ENCODE measurements at regions not wholly inside any gene's neighbourhood (a gene's known extent, or its start where the extent isn't known, plus 50 kb on each side); places are given as distances from the start of the nearest gene placed in this dataset.

DNA sequence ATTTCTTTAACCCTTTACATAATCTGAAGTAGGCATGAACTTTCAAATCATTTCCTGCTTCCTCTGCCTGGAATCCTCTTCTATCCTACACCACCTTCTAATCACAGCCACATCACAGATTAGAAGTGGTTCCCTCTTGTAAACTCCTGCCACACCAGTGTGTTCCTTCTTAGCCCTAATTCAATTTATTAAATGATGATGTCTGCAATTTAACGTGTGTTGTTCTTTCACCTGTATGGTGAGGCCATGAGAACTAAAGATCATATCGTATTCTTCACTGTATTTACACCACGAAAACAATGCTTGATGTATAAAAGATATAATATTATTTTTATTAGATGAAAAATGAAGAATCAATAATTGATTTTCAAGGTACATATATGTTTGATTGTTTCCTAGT lies 494.3 kb downstream of the EPHA4 start:
- WGBS (ENCODE audit: low lambda C conversion rate), result 2% methylated on average over 3 of the region's 3 CpGs
- no peak for TF ChIP-seq JUN (CRISPR knock-in tag; IDR thresholded peaks at IDR 0.05)
- peak; percentile 60 to 72 for TF ChIP-seq MAFK (conservative IDR thresholded peaks at IDR 0.05 in 1 of 2, IDR thresholded peaks at IDR 0.05 in 1 of 2; ENCODE audit: low read length in 2 of 2)
- TF ChIP-seq MAFF (IDR thresholded peaks at IDR 0.05; ENCODE audit: low read depth, low read length), result peak; percentile 29; the same call in 1 of the 2 replicates
- ChIA-PET POLR2A (no interaction called here), CTCF (ENCODE audit: low intra/inter-chr PET ratio, low total read pairs) (no interaction called here)
- no peak for DNase-seq (ENCODE audit: low spot score)
- Histone ChIP-seq H3K9ac (ENCODE audit: insufficient read depth, low read depth, low read length) (no peak overlapping the region), H3K79me2 (ENCODE audit: insufficient read depth, low read length) (no peaks in the 10 kb centered on the region), H3K4me3 (replicated peaks in 1 of 3; ENCODE audit: insufficient read depth in 1 of 3, low read depth in 2 of 3, low read length in 3 of 3) (no peak overlapping the region), H3K4me2 (ENCODE audit: low read depth, low read length) (no peak overlapping the region), H3K27ac (ENCODE audit: extremely low read length, insufficient read depth, low read length) (no peak overlapping the region), H3K9me3 (ENCODE audit: low read length) (peaks cover 43% of the 10 kb centered on the region), H3K36me3 (replicated peaks in 1 of 2; ENCODE audit: control insufficient read depth in 1 of 2, insufficient read depth in 2 of 2, low read length in 2 of 2) (no peaks in the 10 kb centered on the region), H3K4me1 (ENCODE audit: insufficient read depth, low read length) (no peaks in the 10 kb centered on the region), H4K20me1 (ENCODE audit: insufficient read depth, low read length) (no peaks in the 10 kb centered on the region), H2AFZ (ENCODE audit: low read length) (no peak overlapping the region), H3K27me3 (ENCODE audit: control insufficient read depth in 1 of 2, insufficient read depth in 2 of 2, low read length in 2 of 2) (no peaks in the 10 kb centered on the region)
- no TSS peak for BruUV-seq (replicated peaks)
- intact Hi-C loops (cut with micrococcal nuclease; ENCODE audit: unreplicated experiment), result no loop called here
- no peak for ATAC-seq
- in situ Hi-C loops (cut with HindIII; ENCODE audit: extremely low pct_ligation_motif_present, low pct_unique_long_range_greater_than_20kb), result no loop called here
- no peak for FAIRE-seq

DNA sequence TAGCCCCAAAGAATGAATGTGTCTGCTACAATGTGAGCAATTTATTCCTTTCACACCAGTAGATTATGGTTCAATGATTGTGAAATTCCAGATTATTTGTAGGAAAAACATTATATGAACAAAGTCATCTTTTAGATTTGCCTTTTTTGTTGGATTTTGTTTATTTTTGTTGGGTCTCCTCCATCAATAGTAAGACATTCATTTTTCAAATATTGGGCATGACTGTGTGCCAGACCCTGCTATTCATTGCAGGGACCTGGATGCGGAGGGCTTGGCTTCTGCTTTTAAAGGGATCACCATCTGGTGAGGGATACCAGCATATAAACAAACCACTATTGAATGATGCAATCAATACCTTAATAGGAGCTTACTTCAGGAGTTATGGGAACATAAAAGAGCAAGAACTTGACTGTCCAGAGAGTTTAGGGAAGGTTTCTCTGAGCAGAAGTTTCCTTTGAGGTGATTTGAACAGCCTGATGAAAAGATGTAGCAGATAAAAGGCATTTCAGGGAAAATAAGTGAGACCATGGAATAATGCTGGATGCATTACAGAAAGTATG lies 486.7 kb downstream of the EPHA4 start:
- in situ Hi-C loops (cut with HindIII; ENCODE audit: extremely low pct_ligation_motif_present, low pct_unique_long_range_greater_than_20kb), result no loop called here
- WGBS (ENCODE audit: low lambda C conversion rate), result 10% methylated on average over 1 of the region's 1 CpG
- BruUV-seq (replicated peaks), result no TSS peak
- TF ChIP-seq WIZ (CRISPR knock-in tag; IDR thresholded peaks at IDR 0.05) (no peak), ISL2 (CRISPR knock-in tag; IDR thresholded peaks at IDR 0.05) (no peak), KDM4B (CRISPR knock-in tag; IDR thresholded peaks at IDR 0.05) (no peak), PRPF4 (IDR thresholded peaks at IDR 0.05; ENCODE audit: low read depth, low read length, poor library complexity, severe bottlenecking) (no peak), CREB1 (IDR thresholded peaks at IDR 0.05) (no peak), CREB1 (CRISPR knock-in tag; IDR thresholded peaks at IDR 0.05) (no peak), ZKSCAN1 (IDR thresholded peaks at IDR 0.05; ENCODE audit: low read length) (no peak), HES4 (CRISPR knock-in tag; IDR thresholded peaks at IDR 0.05; ENCODE audit: borderline replicate concordance) (no peak), NCOA1 (CRISPR knock-in tag; IDR thresholded peaks at IDR 0.05) (no peak), NR2F1 (CRISPR knock-in tag; IDR thresholded peaks at IDR 0.05) (no peak), ZNF616 (CRISPR knock-in tag; IDR thresholded peaks at IDR 0.05; ENCODE audit: low read depth) (no peak)
- TF ChIP-seq, protein P1, sequence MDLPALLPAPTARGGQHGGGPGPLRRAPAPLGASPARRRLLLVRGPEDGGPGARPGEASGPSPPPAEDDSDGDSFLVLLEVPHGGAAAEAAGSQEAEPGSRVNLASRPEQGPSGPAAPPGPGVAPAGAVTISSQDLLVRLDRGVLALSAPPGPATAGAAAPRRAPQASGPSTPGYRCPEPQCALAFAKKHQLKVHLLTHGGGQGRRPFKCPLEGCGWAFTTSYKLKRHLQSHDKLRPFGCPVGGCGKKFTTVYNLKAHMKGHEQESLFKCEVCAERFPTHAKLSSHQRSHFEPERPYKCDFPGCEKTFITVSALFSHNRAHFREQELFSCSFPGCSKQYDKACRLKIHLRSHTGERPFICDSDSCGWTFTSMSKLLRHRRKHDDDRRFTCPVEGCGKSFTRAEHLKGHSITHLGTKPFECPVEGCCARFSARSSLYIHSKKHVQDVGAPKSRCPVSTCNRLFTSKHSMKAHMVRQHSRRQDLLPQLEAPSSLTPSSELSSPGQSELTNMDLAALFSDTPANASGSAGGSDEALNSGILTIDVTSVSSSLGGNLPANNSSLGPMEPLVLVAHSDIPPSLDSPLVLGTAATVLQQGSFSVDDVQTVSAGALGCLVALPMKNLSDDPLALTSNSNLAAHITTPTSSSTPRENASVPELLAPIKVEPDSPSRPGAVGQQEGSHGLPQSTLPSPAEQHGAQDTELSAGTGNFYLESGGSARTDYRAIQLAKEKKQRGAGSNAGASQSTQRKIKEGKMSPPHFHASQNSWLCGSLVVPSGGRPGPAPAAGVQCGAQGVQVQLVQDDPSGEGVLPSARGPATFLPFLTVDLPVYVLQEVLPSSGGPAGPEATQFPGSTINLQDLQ (CRISPR knock-in tag; IDR thresholded peaks at IDR 0.05), result no peak
- TF ChIP-seq, protein P2, sequence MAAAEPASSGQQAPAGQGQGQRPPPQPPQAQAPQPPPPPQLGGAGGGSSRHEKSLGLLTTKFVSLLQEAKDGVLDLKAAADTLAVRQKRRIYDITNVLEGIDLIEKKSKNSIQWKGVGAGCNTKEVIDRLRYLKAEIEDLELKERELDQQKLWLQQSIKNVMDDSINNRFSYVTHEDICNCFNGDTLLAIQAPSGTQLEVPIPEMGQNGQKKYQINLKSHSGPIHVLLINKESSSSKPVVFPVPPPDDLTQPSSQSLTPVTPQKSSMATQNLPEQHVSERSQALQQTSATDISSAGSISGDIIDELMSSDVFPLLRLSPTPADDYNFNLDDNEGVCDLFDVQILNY (CRISPR knock-in tag; conservative IDR thresholded peaks at IDR 0.05), result no peak

More for the DNA sequence above, 486.7 kb downstream of the EPHA4 start:
- H2AFZ ChIP-seq (ENCODE audit: low read length), result no peak overlapping the region
- no peak for FAIRE-seq
- CTCF ChIA-PET (ENCODE audit: low intra/inter-chr PET ratio, low total read pairs), result no interaction called here
- no peaks in the 10 kb centered on the region for H3K27me3 ChIP-seq (ENCODE audit: control insufficient read depth in 1 of 2, insufficient read depth in 2 of 2, low read length in 2 of 2)
- intact Hi-C loops (cut with micrococcal nuclease; ENCODE audit: unreplicated experiment), result no loop called here
- no peak for ATAC-seq
- no peaks in the 10 kb centered on the region for H3K79me2 ChIP-seq (ENCODE audit: insufficient read depth, low read length)
- DNase-seq (ENCODE audit: low spot score), result no peak
- no peak overlapping the region for H3K4me2 ChIP-seq (ENCODE audit: low read depth, low read length)
- POLR2A ChIA-PET, result no interaction called here
- no peaks in the 10 kb centered on the region for H3K4me1 ChIP-seq (ENCODE audit: insufficient read depth, low read length)
- peaks cover 14% of the 10 kb centered on the region; the same call in 1 of the 2 replicates for H3K9me3 ChIP-seq (ENCODE audit: low read length)
- H3K36me3 ChIP-seq (replicated peaks in 1 of 2; ENCODE audit: control insufficient read depth in 1 of 2, insufficient read depth in 2 of 2, low read length in 2 of 2), result no peaks in the 10 kb centered on the region
- H3K9ac ChIP-seq (ENCODE audit: insufficient read depth, low read depth, low read length), result no peak overlapping the region
- H3K27ac ChIP-seq (ENCODE audit: extremely low read length, insufficient read depth, low read length), result no peak overlapping the region
- no peak overlapping the region for H3K4me3 ChIP-seq (replicated peaks in 1 of 3; ENCODE audit: insufficient read depth in 1 of 3, low read depth in 2 of 3, low read length in 3 of 3)
- H4K20me1 ChIP-seq (ENCODE audit: insufficient read depth, low read length), result no peaks in the 10 kb centered on the region
